Keratinocyte (primary cell): ENCODE measurements at regions not wholly inside any gene's neighbourhood (a gene's known extent, or its start where the extent isn't known, plus 50 kb on each side); places are given as distances from the start of the nearest gene placed in this dataset.

Experiments
- DNase-seq: peaks from one replicate; pipeline ENCODE4 v3.0.0-alpha.2; 2011; ENCODE audit warnings: low read depth, missing footprints, low spot score
- FAIRE-seq: peaks from 2 replicates; lab custom pipeline; 2011; peaks lifted over from hg19 to GRCh38; lab: Jason Lieb, UNC
- H2AFZ ChIP-seq: 2 replicates; pipeline ENCODE4 v1.6.0; 2012; ENCODE audit warnings: low read length, control low read depth, inconsistent platforms; ENCODE audit not compliant: control insufficient read depth
- H3K27ac ChIP-seq: 2 replicates; pipeline ENCODE4 v1.5.1; 2011; ENCODE audit warnings: low read length; ENCODE audit not compliant: control insufficient read depth, insufficient read depth
- H3K27me3 ChIP-seq: 3 replicates; pipeline ENCODE4 v1.6.0; 2011; ENCODE audit warnings: low read length; ENCODE audit not compliant: control insufficient read depth, insufficient read depth; ENCODE audit errors: extremely low read depth
- H3K36me3 ChIP-seq, 2 experiments: 2 replicates in 1 of 2; 3 replicates in 1 of 2; pipeline ENCODE4 v1.5.1; 2011; ENCODE audit warnings: low read length in 2 of 2, mild to moderate bottlenecking in 1 of 2; ENCODE audit not compliant: control insufficient read depth in 2 of 2, insufficient read depth in 2 of 2; ENCODE audit errors: extremely low read depth in 1 of 2
- H3K4me1 ChIP-seq: 3 replicates; pipeline ENCODE4 v1.5.1; 2011; ENCODE audit warnings: low read length; ENCODE audit not compliant: control insufficient read depth, insufficient read depth; ENCODE audit errors: extremely low read depth
- H3K4me2 ChIP-seq: 3 replicates; pipeline ENCODE4 v1.6.0; 2011; ENCODE audit warnings: low read depth, low read length; ENCODE audit not compliant: control insufficient read depth, insufficient read depth; ENCODE audit errors: extremely low read depth
- H3K4me3 ChIP-seq, 3 experiments: fragments of 200-600 bp in 1 of 3; sonication (generic) in 1 of 3; 2 replicates in 2 of 3; 3 replicates in 1 of 3; pipeline ENCODE4 v1.5.1; 2011 to 2016; ENCODE audit warnings: low read length in 3 of 3, mild to moderate bottlenecking in 3 of 3, control low read depth in 2 of 3, inconsistent platforms in 1 of 3, low read depth in 1 of 3, mixed read lengths in 1 of 3, mixed run types in 1 of 3, moderate library complexity in 1 of 3; ENCODE audit not compliant: control insufficient read depth in 2 of 3, insufficient read depth in 2 of 3; ENCODE audit errors: extremely low read depth in 1 of 3
- H3K79me2 ChIP-seq: 2 replicates; pipeline ENCODE4 v1.6.0; 2012; ENCODE audit warnings: low read length; ENCODE audit not compliant: control insufficient read depth, insufficient read depth
- H3K9ac ChIP-seq: 3 replicates; pipeline ENCODE4 v1.6.0; 2011; ENCODE audit warnings: low read length; ENCODE audit not compliant: control insufficient read depth, insufficient read depth; ENCODE audit errors: extremely low read depth
- H3K9me1 ChIP-seq: 3 replicates; pipeline ENCODE4 v1.6.0; 2011; ENCODE audit warnings: low read length; ENCODE audit not compliant: control insufficient read depth, insufficient read depth; ENCODE audit errors: extremely low read depth
- H3K9me3 ChIP-seq: 2 replicates; pipeline ENCODE4 v1.5.1; 2012; ENCODE audit warnings: low read depth, low read length; ENCODE audit not compliant: control insufficient read depth
- H4K20me1 ChIP-seq: 3 replicates; pipeline ENCODE4 v1.6.0; 2011; ENCODE audit warnings: low read length; ENCODE audit not compliant: control insufficient read depth, insufficient read depth; ENCODE audit errors: extremely low read depth
- CTCF ChIP-seq, 3 experiments: IDR thresholded peaks in 1 of 3; conservative IDR thresholded peaks in 1 of 3; optimal IDR thresholded peaks in 1 of 3; 2 replicates in 2 of 3; 3 replicates in 1 of 3; pipeline versions ENCODE3 to v1.5.1; 2011; ENCODE audit warnings: low read length in 3 of 3, mild to moderate bottlenecking in 3 of 3, moderate library complexity in 2 of 3, control low read depth in 1 of 3, inconsistent platforms in 1 of 3; ENCODE audit not compliant: insufficient read depth in 2 of 3; ENCODE audit errors: extremely low read depth in 1 of 3
- EZH2 ChIP-seq: IDR thresholded peaks from one replicate; pipeline ENCODE4 v1.6.1; 2012; ENCODE audit warnings: inconsistent platforms, mild to moderate bottlenecking, low read length, moderate library complexity
- dilution Hi-C: fragments of 300-500 bp; cut with MboI; formaldehyde crosslinking; loops from one replicate; pipeline ENCODE4 v1.7.0; 2020; ENCODE audit warnings: low sequenced_read_pairs; ENCODE audit not compliant: extremely low pct_ligation_motif_present

GRCh38 chr17:33498069-33498468 is 205.0 kb upstream of the ASIC2 start:
- Histone ChIP-seq H3K27ac (no peak overlapping the region), H3K79me2 (no peaks in the 10 kb centered on the region), H4K20me1 (no peaks in the 10 kb centered on the region), H3K4me1 (no peaks in the 10 kb centered on the region), H3K9me3 (no peaks in the 10 kb centered on the region), H3K36me3 (no peaks in the 10 kb centered on the region), H3K4me3 (no peak overlapping the region), H3K9ac (no peak overlapping the region), H3K4me2 (no peak overlapping the region), H3K27me3 (no peaks in the 10 kb centered on the region), H2AFZ (no peak overlapping the region), H3K9me1 (no peaks in the 10 kb centered on the region)
- DNase-seq = no peak
- TF ChIP-seq CTCF (optimal IDR thresholded peaks at IDR 0.05 in 1 of 3, IDR thresholded peaks at IDR 0.05 in 1 of 3, conservative IDR thresholded peaks at IDR 0.05 in 1 of 3; ENCODE audit: extremely low read depth in 1 of 3, insufficient read depth in 2 of 3, low read length in 3 of 3) (no peak), EZH2 (no peak)
- FAIRE-seq = no peak
- dilution Hi-C loops = no loop called here

- TF ChIP-seq EZH2 (no peak), CTCF (optimal IDR thresholded peaks at IDR 0.05 in 1 of 3, IDR thresholded peaks at IDR 0.05 in 1 of 3, conservative IDR thresholded peaks at IDR 0.05 in 1 of 3; ENCODE audit: extremely low read depth in 1 of 3, insufficient read depth in 2 of 3, low read length in 3 of 3) (no peak)
- Histone ChIP-seq H3K9me3 (no peaks in the 10 kb centered on the region), H3K4me1 (no peaks in the 10 kb centered on the region), H3K9me1 (no peaks in the 10 kb centered on the region), H3K36me3 (no peaks in the 10 kb centered on the region), H3K79me2 (no peaks in the 10 kb centered on the region), H3K4me3 (no peak overlapping the region), H4K20me1 (no peaks in the 10 kb centered on the region), H3K27me3 (no peaks in the 10 kb centered on the region), H3K4me2 (no peak overlapping the region), H3K27ac (no peak overlapping the region), H3K9ac (no peak overlapping the region), H2AFZ (no peak overlapping the region)
- FAIRE-seq = no peak
- dilution Hi-C loops = no loop called here
- DNase-seq = no peak
These were observed 205.9 kb upstream of the ASIC2 start for GRCh38 chr17:33499040-33499439.
